MM.1S (cell line): ENCODE measurements at regions not wholly inside any gene's neighbourhood (a gene's known extent, or its start where the extent isn't known, plus 50 kb on each side); places are given as distances from the start of the nearest gene placed in this dataset.
"Not testable (repeated sequence)": the region's sequence is repeated elsewhere in the genome, so short reads cannot be mapped to it uniquely, and the experiment has no call there.

Experiments used
- EZH2 ChIP-seq: fragments of 300-600 bp; sonication (generic); optimal IDR thresholded peaks from 2 replicates; pipeline ENCODE3; 2017; ENCODE audit warnings: low read depth, mild to moderate bottlenecking, antibody characterized with exemption, low read length, mixed read lengths
- EZH2phosphoT487 ChIP-seq: fragments of 300-600 bp; sonication (generic); IDR thresholded peaks from 2 replicates; pipeline ENCODE4 v1.6.1; 2018; ENCODE audit warnings: antibody characterized with exemption, low read length
- TF ChIP-seq, protein P1 (sequence below): fragments of 300-600 bp; sonication (generic); IDR thresholded peaks from 2 replicates; pipeline ENCODE4 v1.5.1; 2016; ENCODE audit warnings: antibody characterized with exemption, low read length, mixed read lengths

- TF ChIP-seq, protein P1, sequence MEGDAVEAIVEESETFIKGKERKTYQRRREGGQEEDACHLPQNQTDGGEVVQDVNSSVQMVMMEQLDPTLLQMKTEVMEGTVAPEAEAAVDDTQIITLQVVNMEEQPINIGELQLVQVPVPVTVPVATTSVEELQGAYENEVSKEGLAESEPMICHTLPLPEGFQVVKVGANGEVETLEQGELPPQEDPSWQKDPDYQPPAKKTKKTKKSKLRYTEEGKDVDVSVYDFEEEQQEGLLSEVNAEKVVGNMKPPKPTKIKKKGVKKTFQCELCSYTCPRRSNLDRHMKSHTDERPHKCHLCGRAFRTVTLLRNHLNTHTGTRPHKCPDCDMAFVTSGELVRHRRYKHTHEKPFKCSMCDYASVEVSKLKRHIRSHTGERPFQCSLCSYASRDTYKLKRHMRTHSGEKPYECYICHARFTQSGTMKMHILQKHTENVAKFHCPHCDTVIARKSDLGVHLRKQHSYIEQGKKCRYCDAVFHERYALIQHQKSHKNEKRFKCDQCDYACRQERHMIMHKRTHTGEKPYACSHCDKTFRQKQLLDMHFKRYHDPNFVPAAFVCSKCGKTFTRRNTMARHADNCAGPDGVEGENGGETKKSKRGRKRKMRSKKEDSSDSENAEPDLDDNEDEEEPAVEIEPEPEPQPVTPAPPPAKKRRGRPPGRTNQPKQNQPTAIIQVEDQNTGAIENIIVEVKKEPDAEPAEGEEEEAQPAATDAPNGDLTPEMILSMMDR, result not testable (repeated sequence)
- not testable (repeated sequence) for TF ChIP-seq EZH2, EZH2phosphoT487
These were observed 863.3 kb downstream of the TTLL7 start for GRCh38 chr1:83135524-83136157.
